SK-N-SH treated with all-trans-retinoic acid at 6 μM for 48 hours (cell line): ENCODE measurements at regions not wholly inside any gene's neighbourhood (a gene's known extent, or its start where the extent isn't known, plus 50 kb on each side); places are given as distances from the start of the nearest gene placed in this dataset.

Source experiments
- CREB5 ChIP-seq: fragments of 250-450 bp; sonication (Bioruptor Pico); IDR thresholded peaks from 2 replicates; pipeline ENCODE4 v1.5.1; 2020; ENCODE audit warnings: low read depth, mild to moderate bottlenecking, moderate library complexity
- CSDC2 ChIP-seq: fragments of 250-450 bp; sonication (Bioruptor Pico); IDR thresholded peaks from 2 replicates; pipeline ENCODE4 v1.5.0; 2020; ENCODE audit warnings: mild to moderate bottlenecking, moderate library complexity
- GLIS3 ChIP-seq: fragments of 250-450 bp; sonication (Bioruptor Pico); IDR thresholded peaks from 2 replicates; pipeline ENCODE4 v1.5.0; 2020; ENCODE audit warnings: mild to moderate bottlenecking, moderate library complexity
- ISL1 ChIP-seq: fragments of 250-450 bp; sonication (Bioruptor Pico); IDR thresholded peaks from 2 replicates; pipeline ENCODE4 v2.1.2; 2022; ENCODE audit warnings: mild to moderate bottlenecking, moderate library complexity
- PATZ1 ChIP-seq: fragments of 250-450 bp; sonication (Bioruptor Pico); IDR thresholded peaks from 2 replicates; pipeline ENCODE4 v1.8.0; 2020; ENCODE audit warnings: mild to moderate bottlenecking, moderate library complexity, borderline replicate concordance
- TOX ChIP-seq: fragments of 250-450 bp; sonication (Bioruptor Pico); IDR thresholded peaks from 2 replicates; pipeline ENCODE4 v1.8.0; 2021; ENCODE audit warnings: mild to moderate bottlenecking, moderate library complexity, borderline replicate concordance
- ZFP3 ChIP-seq: fragments of 250-450 bp; sonication (Bioruptor Pico); IDR thresholded peaks from 2 replicates; pipeline ENCODE4 v1.5.0; 2020; ENCODE audit warnings: mild to moderate bottlenecking, moderate library complexity
- ZFP30 ChIP-seq: fragments of 450-650 bp; formaldehyde crosslinking; IDR thresholded peaks from 2 replicates; pipeline ENCODE4 v1.5.0; 2022; ENCODE audit warnings: mild to moderate bottlenecking, moderate library complexity
- ZNF70 ChIP-seq: fragments of 450-650 bp; formaldehyde crosslinking; IDR thresholded peaks from 2 replicates; pipeline ENCODE4 v1.5.0; 2020; ENCODE audit warnings: mild to moderate bottlenecking, moderate library complexity
- ZNF8 ChIP-seq: fragments of 450-650 bp; formaldehyde crosslinking; IDR thresholded peaks from 2 replicates; pipeline ENCODE4 v1.5.0; 2020; ENCODE audit warnings: mild to moderate bottlenecking, moderate library complexity

- TF ChIP-seq ISL1 (no peak), ZNF8 (no peak), CSDC2 (CRISPR knock-in tag) (no peak), GLIS3 (no peak), PATZ1 (no peak), TOX (CRISPR knock-in tag) (no peak), ZFP3 (CRISPR knock-in tag) (no peak), ZNF70 (no peak), CREB5 (CRISPR knock-in tag) (no peak), ZFP30 (no peak)
These were observed 336.5 kb upstream of the ADGRL2 start for GRCh38 chr1:81463936-81464837.
